ENCODE measurements at regions not wholly inside any gene's neighbourhood (a gene's known extent, or its start where the extent isn't known, plus 50 kb on each side); places are given as distances from the start of the nearest gene placed in this dataset.
A peak's percentile ranks its signal among the peaks of the same experiment; 100 is the strongest.

DNA sequence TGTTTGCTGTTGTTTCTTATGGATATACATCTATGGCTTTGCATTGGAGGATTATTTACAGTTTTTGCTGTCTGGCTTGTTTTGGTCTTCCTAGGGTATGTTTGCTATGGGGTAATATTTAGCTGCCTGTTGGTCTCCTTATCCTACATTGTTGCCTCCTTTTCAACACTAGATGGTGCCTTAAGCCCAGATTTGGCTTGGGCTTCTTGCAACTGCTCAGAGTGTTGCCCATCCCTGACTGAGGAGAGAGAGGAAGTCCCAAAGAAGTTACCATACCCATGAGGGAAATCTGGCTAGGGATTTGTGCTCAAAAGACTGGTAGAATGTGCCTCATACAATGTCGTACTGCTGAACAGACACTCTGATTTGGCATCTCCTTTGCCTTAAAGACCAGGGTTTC lies 94.6 kb upstream of the MUCL1 start:
- TF ChIP-seq, protein P1, sequence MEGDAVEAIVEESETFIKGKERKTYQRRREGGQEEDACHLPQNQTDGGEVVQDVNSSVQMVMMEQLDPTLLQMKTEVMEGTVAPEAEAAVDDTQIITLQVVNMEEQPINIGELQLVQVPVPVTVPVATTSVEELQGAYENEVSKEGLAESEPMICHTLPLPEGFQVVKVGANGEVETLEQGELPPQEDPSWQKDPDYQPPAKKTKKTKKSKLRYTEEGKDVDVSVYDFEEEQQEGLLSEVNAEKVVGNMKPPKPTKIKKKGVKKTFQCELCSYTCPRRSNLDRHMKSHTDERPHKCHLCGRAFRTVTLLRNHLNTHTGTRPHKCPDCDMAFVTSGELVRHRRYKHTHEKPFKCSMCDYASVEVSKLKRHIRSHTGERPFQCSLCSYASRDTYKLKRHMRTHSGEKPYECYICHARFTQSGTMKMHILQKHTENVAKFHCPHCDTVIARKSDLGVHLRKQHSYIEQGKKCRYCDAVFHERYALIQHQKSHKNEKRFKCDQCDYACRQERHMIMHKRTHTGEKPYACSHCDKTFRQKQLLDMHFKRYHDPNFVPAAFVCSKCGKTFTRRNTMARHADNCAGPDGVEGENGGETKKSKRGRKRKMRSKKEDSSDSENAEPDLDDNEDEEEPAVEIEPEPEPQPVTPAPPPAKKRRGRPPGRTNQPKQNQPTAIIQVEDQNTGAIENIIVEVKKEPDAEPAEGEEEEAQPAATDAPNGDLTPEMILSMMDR (conservative IDR thresholded peaks at IDR 0.05; ENCODE audit: low read length) = peak; percentile 75
- no peak for TF ChIP-seq EZH2phosphoT487 (IDR thresholded peaks at IDR 0.05; ENCODE audit: borderline replicate concordance, low read depth, low read length)
